Kidney (tissue), 13 donors: ENCODE measurements at regions not wholly inside any gene's neighbourhood (a gene's known extent, or its start where the extent isn't known, plus 50 kb on each side); places are given as distances from the start of the nearest gene placed in this dataset.
A peak's percentile ranks its signal among the peaks of the same experiment; 100 is the strongest.

Source experiments
- DNase-seq, 5 donors: peaks; one replicate each; pipeline ENCODE4 v3.0.0-alpha.2; 2013 to 2020
- FAIRE-seq: peaks from 2 replicates; lab custom pipeline; 2012; peaks lifted over from hg19 to GRCh38; lab: Jason Lieb, UNC
- H3K27ac ChIP-seq, 2 donors: one replicate each; pipeline ENCODE4 v1.7.0; 2013; ENCODE audit warnings: low read depth in 2 of 2, low read length in 2 of 2, inconsistent platforms in 1 of 2
- H3K27me3 ChIP-seq: one replicate; pipeline ENCODE4 v1.7.1; 2013; ENCODE audit warnings: low read length, inconsistent platforms; ENCODE audit not compliant: control insufficient read depth, insufficient read depth
- H3K36me3 ChIP-seq, 3 donors: one replicate each; pipeline versions ENCODE4 v1.7.0 to v1.7.1; 2013; ENCODE audit warnings: low read length in 3 of 3, control low read depth in 1 of 3, inconsistent platforms in 1 of 3; ENCODE audit not compliant: insufficient read depth in 3 of 3, control insufficient read depth in 2 of 3
- H3K4me1 ChIP-seq, 3 donors: one replicate each; pipeline versions ENCODE4 v1.7.0 to v1.7.1; 2013; ENCODE audit warnings: low read length in 3 of 3, inconsistent platforms in 1 of 3, low read depth in 1 of 3; ENCODE audit not compliant: control insufficient read depth in 2 of 3, insufficient read depth in 2 of 3
- H3K4me3 ChIP-seq, 3 donors: one replicate each; pipeline versions ENCODE4 v1.7.0 to v1.8.1; 2013; ENCODE audit warnings: low read length in 3 of 3, control low read depth in 1 of 3, inconsistent platforms in 1 of 3
- H3K9ac ChIP-seq, 3 donors: one replicate each; pipeline versions ENCODE4 v1.7.0 to v1.7.1; 2013; ENCODE audit warnings: low read length in 3 of 3, control low read depth in 1 of 3, inconsistent platforms in 1 of 3
- H3K9me3 ChIP-seq, 3 donors: one replicate each; pipeline versions ENCODE4 v1.7.0 to v1.7.1; 2013; ENCODE audit warnings: low read length in 3 of 3, control low read depth in 1 of 3, inconsistent platforms in 1 of 3; ENCODE audit not compliant: control insufficient read depth in 2 of 3, insufficient read depth in 1 of 3
- CTCF ChIP-seq: IDR thresholded peaks from 3 replicates; pipeline ENCODE4 v1.5.1; 2012; ENCODE audit warnings: mild to moderate bottlenecking, moderate library complexity, borderline replicate concordance; ENCODE audit not compliant: insufficient read depth; ENCODE audit errors: extremely low read depth
- intact Hi-C: fragments of 100-400 bp; cut with DNase I; formaldehyde crosslinking; loops from one replicate; pipeline ENCODE4 v1.11.1; 2022
- donor health status: control.
- donor health status: control.
- donor health status: control.
- donor health status: control.
- donor health status: control.
- donor health status: DM: yes; HTN: yes; CAD: no.
- donor health status: Normal renal cell carcinoma (clear cell type).

GRCh38 chr3:151971814-151972579 is 98.6 kb downstream of the SUCNR1 start:
- Histone ChIP-seq H3K4me1 (peaks cover 0 to 2% (median 0%) of the 10 kb centered on the region in 3 donors), H3K9ac (no peak overlapping the region), H3K27ac (no peak overlapping the region), H3K27me3 (no peaks in the 10 kb centered on the region), H3K36me3 (no peaks in the 10 kb centered on the region), H3K4me3 (no peak overlapping the region), H3K9me3 (no peaks in the 10 kb centered on the region)
- FAIRE-seq (no peak), DNase-seq (no peak)
- no peak for TF ChIP-seq CTCF
- intact Hi-C loops = no loop called here

- Histone ChIP-seq H3K36me3 (no peaks in the 10 kb centered on the region), H3K4me3 (no peak overlapping the region), H3K9me3 (no peaks in the 10 kb centered on the region), H3K27ac (no peak overlapping the region), H3K4me1 (peaks cover 0 to 2% (median 0%) of the 10 kb centered on the region in 3 donors), H3K9ac (no peak overlapping the region), H3K27me3 (no peaks in the 10 kb centered on the region)
- DNase-seq = no peak
- no peak for TF ChIP-seq CTCF
- no peak for FAIRE-seq
- intact Hi-C loops = no loop called here
Measured at GRCh38 chr3:151974067-151974466, 100.6 kb downstream of the SUCNR1 start.

GRCh38 chr3:151976211-151977050 is 103.0 kb downstream of the SUCNR1 start:
- FAIRE-seq = no peak

More at GRCh38 chr3:151976211-151977050, 103.0 kb downstream of the SUCNR1 start:
- H3K27ac ChIP-seq = no peak overlapping the region
- no peak overlapping the region for H3K9ac ChIP-seq
- H3K9me3 ChIP-seq = no peaks in the 10 kb centered on the region
- TF ChIP-seq CTCF = no peak
- H3K4me3 ChIP-seq = peak overlapping the region in 2 of 3 donors; percentile 13 to 36
- H3K36me3 ChIP-seq = no peaks in the 10 kb centered on the region
- peaks cover 0 to 2% (median 0%) of the 10 kb centered on the region in 3 donors for H3K4me1 ChIP-seq
- no peak for DNase-seq
- no peaks in the 10 kb centered on the region for H3K27me3 ChIP-seq
- intact Hi-C loops = no loop called here
